ENCODE measurements at regions not wholly inside any gene's neighbourhood (a gene's known extent, or its start where the extent isn't known, plus 50 kb on each side); places are given as distances from the start of the nearest gene placed in this dataset.

- intact Hi-C loops (cut with micrococcal nuclease), result no loop called here
These were observed 171.2 kb upstream of the HAAO start for GRCh38 chr2:42963452-42964068.

- intact Hi-C loops (cut with micrococcal nuclease), result no loop called here
These were observed 170.1 kb upstream of the HAAO start for GRCh38 chr2:42962508-42962953.

GRCh38 chr2:42961961-42962360 is 169.6 kb upstream of the HAAO start:
- intact Hi-C loops (cut with micrococcal nuclease), result no loop called here

GRCh38 chr2:42961385-42961811 is 169.0 kb upstream of the HAAO start:
- intact Hi-C loops (cut with micrococcal nuclease), result no loop called here

GRCh38 chr2:42960842-42961180 is 168.4 kb upstream of the HAAO start:
- intact Hi-C loops (cut with micrococcal nuclease), result no loop called here

GRCh38 chr2:42960002-42960841 is 167.8 kb upstream of the HAAO start:
- intact Hi-C loops (cut with micrococcal nuclease), result no loop called here

GRCh38 chr2:42959234-42960001 is 167.0 kb upstream of the HAAO start:
- intact Hi-C loops (cut with micrococcal nuclease), result no loop called here

GRCh38 chr2:42958741-42959233 is 166.4 kb upstream of the HAAO start:
- intact Hi-C loops (cut with micrococcal nuclease), result no loop called here

GRCh38 chr2:42957861-42958301 is 165.5 kb upstream of the HAAO start:
- intact Hi-C loops (cut with micrococcal nuclease), result no loop called here

GRCh38 chr2:42957109-42957860 is 164.9 kb upstream of the HAAO start:
- intact Hi-C loops (cut with micrococcal nuclease), result no loop called here

GRCh38 chr2:42954227-42954962 is 162.0 kb upstream of the HAAO start:
- intact Hi-C loops (cut with micrococcal nuclease), result no loop called here

GRCh38 chr2:42953216-42953615 is 160.8 kb upstream of the HAAO start:
- intact Hi-C loops (cut with micrococcal nuclease), result no loop called here

GRCh38 chr2:42951263-42951938 is 159.0 kb upstream of the HAAO start:
- intact Hi-C loops (cut with micrococcal nuclease), result no loop called here

- intact Hi-C loops (cut with micrococcal nuclease), result loop anchor here (10.0 kb wide), 1 partner anchor 176 kb away; no protein-coding TSS in a partner anchor
These were observed 156.7 kb upstream of the HAAO start for GRCh38 chr2:42949125-42949524.

- intact Hi-C loops (cut with micrococcal nuclease), result loop anchor here (1.0 to 10.0 kb wide), 5 partner anchors 119 to 661 kb away; no protein-coding TSS in a partner anchor
These were observed 155.6 kb upstream of the HAAO start for GRCh38 chr2:42947809-42948600.

GRCh38 chr2:42944779-42945415 is 152.5 kb upstream of the HAAO start:
- intact Hi-C loops (cut with micrococcal nuclease), result loop anchor here (10.0 kb wide), 1 partner anchor 180 kb away; no protein-coding TSS in a partner anchor

GRCh38 chr2:42942990-42943493 is 150.7 kb upstream of the HAAO start:
- intact Hi-C loops (cut with micrococcal nuclease), result loop anchor here (10.0 kb wide), 1 partner anchor 182 kb away; no protein-coding TSS in a partner anchor

All from T-helper 2 cell treated with Interferon-gamma antibody and Interleukin-4, amounts not matched to agents 100 ng/mL and 5 ng/mL, for 36 hours (primary cell).